ENCODE measurements at regions not wholly inside any gene's neighbourhood (a gene's known extent, or its start where the extent isn't known, plus 50 kb on each side); places are given as distances from the start of the nearest gene placed in this dataset.
"Not testable (repeated sequence)": the region's sequence is repeated elsewhere in the genome, so short reads cannot be mapped to it uniquely, and the experiment has no call there.

DNA sequence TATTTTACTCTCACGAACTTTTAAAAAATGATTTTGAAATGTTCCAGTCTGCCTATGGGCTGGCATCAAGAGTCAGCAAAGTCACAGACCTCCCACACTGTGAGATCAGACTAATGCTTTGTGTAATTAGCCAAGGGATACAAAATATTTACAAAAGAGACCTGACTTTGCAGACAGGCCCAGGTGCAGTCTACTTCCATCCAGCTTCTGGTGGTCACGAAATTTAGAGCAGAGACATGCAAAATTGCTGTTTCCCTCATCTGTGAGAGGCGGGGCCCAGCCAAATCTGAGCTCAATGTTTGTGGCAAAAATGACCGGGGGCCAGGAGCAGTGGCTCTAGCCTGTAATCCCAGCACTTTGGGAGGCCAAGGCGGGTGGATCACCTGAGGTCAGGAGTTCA is 82.5 kb upstream of the PITRM1 start:
- no peak for FAIRE-seq
- no peak for DNase-seq (ENCODE audit: insufficient read length, low spot score)
- TF ChIP-seq, protein P1, sequence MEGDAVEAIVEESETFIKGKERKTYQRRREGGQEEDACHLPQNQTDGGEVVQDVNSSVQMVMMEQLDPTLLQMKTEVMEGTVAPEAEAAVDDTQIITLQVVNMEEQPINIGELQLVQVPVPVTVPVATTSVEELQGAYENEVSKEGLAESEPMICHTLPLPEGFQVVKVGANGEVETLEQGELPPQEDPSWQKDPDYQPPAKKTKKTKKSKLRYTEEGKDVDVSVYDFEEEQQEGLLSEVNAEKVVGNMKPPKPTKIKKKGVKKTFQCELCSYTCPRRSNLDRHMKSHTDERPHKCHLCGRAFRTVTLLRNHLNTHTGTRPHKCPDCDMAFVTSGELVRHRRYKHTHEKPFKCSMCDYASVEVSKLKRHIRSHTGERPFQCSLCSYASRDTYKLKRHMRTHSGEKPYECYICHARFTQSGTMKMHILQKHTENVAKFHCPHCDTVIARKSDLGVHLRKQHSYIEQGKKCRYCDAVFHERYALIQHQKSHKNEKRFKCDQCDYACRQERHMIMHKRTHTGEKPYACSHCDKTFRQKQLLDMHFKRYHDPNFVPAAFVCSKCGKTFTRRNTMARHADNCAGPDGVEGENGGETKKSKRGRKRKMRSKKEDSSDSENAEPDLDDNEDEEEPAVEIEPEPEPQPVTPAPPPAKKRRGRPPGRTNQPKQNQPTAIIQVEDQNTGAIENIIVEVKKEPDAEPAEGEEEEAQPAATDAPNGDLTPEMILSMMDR (IDR thresholded peaks at IDR 0.05; ENCODE audit: insufficient read depth, missing control alignments): no peak

DNA sequence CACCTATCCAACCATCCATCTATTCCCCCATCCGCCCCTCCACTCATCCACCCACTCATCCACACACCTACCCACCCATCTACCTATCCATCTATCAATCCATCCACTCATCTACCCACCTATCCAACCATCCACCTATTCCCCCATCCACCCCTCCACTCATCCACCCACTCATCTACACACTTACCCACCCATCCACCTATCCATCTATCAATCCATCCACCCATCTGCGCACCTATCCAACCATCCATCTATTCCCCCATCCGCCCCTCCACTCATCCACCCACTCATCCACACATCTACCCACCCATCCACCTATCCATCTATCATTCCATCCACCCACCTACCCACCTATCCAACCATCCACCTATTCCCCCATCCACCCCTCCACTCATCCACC is 81.4 kb upstream of the PITRM1 start:
- not testable (repeated sequence) for FAIRE-seq; DNase-seq (ENCODE audit: insufficient read length, low spot score)

DNA sequence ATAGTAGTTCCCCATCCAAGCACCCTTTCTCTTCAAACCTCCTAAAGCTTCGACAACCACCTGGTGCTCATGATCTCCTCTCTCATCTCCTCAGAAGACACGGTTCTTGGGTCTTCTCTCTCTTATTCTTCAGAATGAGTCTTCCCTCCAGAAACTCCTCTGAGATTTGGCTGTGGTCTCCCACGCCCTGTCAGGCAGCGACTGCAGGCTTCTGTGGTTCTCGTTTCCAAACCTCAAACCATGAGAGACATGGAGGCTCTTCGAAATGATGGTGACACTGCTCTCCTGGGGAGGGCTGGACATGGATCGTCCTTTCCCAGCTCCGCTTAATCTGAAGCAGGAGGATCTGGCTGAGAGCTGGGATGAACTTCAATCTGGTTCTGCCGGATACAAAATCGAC is 78.6 kb upstream of the PITRM1 start:
- FAIRE-seq (no peak), DNase-seq (ENCODE audit: insufficient read length, low spot score) (no peak)
- TF ChIP-seq, protein P1 (IDR thresholded peaks at IDR 0.05; ENCODE audit: insufficient read depth, missing control alignments): no peak

DNA sequence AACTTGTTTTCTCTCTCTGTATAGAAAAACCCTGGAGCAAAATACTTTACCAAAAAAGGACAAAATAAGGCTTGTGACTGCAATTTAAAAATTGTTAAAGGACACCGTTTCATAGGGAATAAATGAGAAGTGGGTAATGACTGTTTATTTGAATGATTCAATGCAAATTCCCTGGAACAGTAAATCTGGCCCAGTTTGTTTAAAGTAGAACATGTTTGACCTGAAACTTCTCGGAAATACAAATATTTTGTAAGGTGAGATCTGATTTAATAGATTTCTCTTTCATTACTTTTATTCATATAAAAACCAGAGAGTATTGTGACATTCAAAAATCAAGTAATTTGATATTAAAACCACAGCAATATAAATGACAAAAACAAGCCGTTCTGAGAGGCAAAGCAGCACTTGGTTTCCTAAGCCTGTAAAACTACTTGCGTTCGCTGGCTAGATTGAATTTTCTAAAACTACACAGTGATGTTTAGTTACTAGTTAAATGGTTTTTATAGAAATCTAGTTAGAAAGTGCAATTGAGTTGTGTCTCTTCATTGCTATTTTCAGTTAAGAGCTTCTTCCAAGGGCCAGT is 76.8 kb upstream of the PITRM1 start:
- FAIRE-seq: no peak
- TF ChIP-seq, protein P1 (IDR thresholded peaks at IDR 0.05; ENCODE audit: insufficient read depth, missing control alignments): no peak
- no peak for DNase-seq (ENCODE audit: insufficient read length, low spot score)

DNA sequence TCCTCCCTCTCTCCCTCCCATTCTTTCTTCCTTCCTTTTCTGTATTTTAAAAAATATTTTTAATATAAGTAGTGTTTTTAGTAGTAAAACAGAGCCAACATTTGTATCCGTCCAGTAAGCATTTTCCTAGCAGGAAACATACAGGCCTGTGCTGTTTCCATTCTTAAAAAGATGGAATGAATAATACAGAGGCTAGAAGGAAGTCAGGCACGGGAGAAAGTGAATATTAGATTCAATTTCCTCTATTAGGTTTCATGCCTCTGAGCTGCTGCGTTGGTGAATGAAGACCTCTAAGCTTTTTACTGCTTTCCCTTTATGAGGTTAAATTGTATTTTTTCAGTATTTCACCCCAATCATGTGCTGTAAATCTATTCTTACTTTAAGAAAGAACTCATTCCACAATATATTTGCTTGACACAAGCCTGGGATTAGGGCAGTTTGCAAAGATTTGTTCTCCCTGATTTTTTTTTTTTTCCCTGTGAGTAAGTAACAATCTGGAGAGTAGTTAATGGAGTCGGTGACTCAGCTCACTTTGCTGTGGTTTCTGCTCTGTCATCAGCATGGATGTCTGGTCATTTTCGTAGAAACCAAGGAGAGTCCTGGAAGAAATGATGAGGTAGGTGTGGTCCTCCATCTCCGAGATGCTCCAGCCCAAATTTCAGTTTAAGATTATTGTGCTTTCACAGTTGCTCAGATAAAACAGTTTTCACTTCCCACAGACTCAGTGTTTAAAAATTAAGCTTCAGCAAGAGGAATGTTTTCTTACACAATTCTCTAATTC is 76.1 kb upstream of the PITRM1 start:
- TF ChIP-seq, protein P1 (IDR thresholded peaks at IDR 0.05; ENCODE audit: insufficient read depth, missing control alignments): no peak
- FAIRE-seq: no peak
- DNase-seq (ENCODE audit: insufficient read length, low spot score): no peak

DNA sequence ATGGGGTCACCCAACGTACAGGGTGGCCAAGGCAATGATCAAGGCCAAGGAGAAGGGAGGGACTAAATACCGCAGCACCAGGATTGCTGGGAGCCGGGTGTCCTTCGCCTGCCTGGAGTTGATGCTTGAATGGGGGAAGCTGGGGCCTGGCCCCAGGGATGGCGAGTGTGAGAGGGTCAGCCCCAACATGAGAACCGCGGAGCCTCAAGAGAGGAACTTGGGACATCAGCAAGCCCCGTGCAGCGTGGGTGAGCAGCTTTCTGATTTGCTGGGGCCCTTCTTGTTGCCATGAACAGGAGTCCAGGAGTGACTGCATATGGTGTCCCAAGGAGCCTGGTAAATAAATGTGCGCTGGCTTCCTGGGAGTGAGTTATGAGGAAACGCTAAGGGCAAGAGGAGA is 72.8 kb upstream of the PITRM1 start:
- TF ChIP-seq, protein P1 (IDR thresholded peaks at IDR 0.05; ENCODE audit: insufficient read depth, missing control alignments): no peak
- DNase-seq (ENCODE audit: insufficient read length, low spot score) (no peak), FAIRE-seq (no peak)

DNA sequence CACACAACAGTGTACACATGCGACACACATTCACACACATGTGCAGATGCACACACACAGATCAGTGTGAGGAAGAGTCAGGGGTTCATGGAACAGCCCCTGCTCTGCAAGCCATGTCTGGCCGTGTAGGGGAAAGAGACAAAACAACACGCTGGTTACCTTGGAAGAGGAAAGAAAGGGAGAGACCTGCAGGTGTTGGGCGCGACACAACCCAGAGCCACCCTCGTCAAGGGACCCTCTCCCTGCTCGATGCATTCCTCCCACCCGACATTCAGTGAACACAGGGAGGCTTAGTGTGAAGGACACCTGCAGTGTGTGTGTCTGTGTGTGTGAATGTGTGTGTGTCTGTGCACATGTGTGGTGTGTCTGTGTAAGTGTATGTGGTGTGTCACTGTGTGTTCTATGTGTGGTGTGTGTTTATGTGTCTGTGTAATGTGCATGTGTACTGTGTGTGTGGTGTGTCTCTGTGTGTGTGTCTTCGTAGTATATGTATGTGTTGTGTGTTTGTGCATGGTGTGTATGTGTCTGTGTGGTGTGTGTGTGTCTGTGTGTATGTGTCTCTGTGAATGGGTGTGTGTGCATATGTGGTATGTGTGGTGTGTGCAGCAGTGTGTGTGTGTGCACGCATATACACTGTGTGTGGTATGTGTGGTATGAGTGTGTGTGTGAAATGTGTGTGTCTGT is 69.5 kb upstream of the PITRM1 start:
- FAIRE-seq: peak; percentile 11
- TF ChIP-seq, protein P1 (IDR thresholded peaks at IDR 0.05; ENCODE audit: insufficient read depth, missing control alignments): no peak
- no peak for DNase-seq (ENCODE audit: insufficient read length, low spot score)

Measured in D721Med (cell line).